ENCODE measurements at regions not wholly inside any gene's neighbourhood (a gene's known extent, or its start where the extent isn't known, plus 50 kb on each side); places are given as distances from the start of the nearest gene placed in this dataset.

- peaks cover 10% of the 10 kb centered on the region for H3K4me1 ChIP-seq (ENCODE audit: control insufficient read depth, insufficient read depth, low read length, poor library complexity, severe bottlenecking)
- no peaks in the 10 kb centered on the region for H3K9me3 ChIP-seq (ENCODE audit: control insufficient read depth, low read length)
- H3K4me3 ChIP-seq (ENCODE audit: extremely low read depth, insufficient read depth, low read length, poor library complexity, severe bottlenecking) = no peak overlapping the region
- no peaks in the 10 kb centered on the region for H3K36me3 ChIP-seq (ENCODE audit: control insufficient read depth, insufficient read depth, low read length)
- no CpG with 5 or more reads among the region's 1 CpG for WGBS, 2 experiments (ENCODE audit: insufficient coverage in 2 of 2)
- no peak overlapping the region for H3K27ac ChIP-seq (ENCODE audit: low read depth, low read length, severe bottlenecking)
Observed at GRCh38 chr15:87591042-87591441, 665.5 kb downstream of the NTRK3 start.

- H3K4me1 ChIP-seq (ENCODE audit: control insufficient read depth, insufficient read depth, low read length, poor library complexity, severe bottlenecking) = peaks cover 10% of the 10 kb centered on the region
- WGBS, 2 experiments (ENCODE audit: insufficient coverage in 2 of 2) = no CpG with 5 or more reads among the region's 2 CpGs
Observed at GRCh38 chr15:87589134-87589533, 667.4 kb downstream of the NTRK3 start.

GRCh38 chr15:87582169-87582568 lies 674.4 kb downstream of the NTRK3 start:
- WGBS, 2 experiments (ENCODE audit: insufficient coverage in 2 of 2) = 83 to 100% methylated on average over 2 to 3 of the region's 3 CpGs

More at GRCh38 chr15:87589134-87589533, 667.4 kb downstream of the NTRK3 start:
- H3K36me3 ChIP-seq (ENCODE audit: control insufficient read depth, insufficient read depth, low read length) = no peaks in the 10 kb centered on the region
- H3K9me3 ChIP-seq (ENCODE audit: control insufficient read depth, low read length) = no peaks in the 10 kb centered on the region
- H3K27ac ChIP-seq (ENCODE audit: low read depth, low read length, severe bottlenecking) = no peak overlapping the region
- no peak overlapping the region for H3K4me3 ChIP-seq (ENCODE audit: extremely low read depth, insufficient read depth, low read length, poor library complexity, severe bottlenecking)

GRCh38 chr15:87579537-87579936 lies 677.0 kb downstream of the NTRK3 start:
- Histone ChIP-seq H3K4me3 (ENCODE audit: extremely low read depth, insufficient read depth, low read length, poor library complexity, severe bottlenecking) (no peak overlapping the region), H3K4me1 (ENCODE audit: control insufficient read depth, insufficient read depth, low read length, poor library complexity, severe bottlenecking) (no peaks in the 10 kb centered on the region), H3K36me3 (ENCODE audit: control insufficient read depth, insufficient read depth, low read length) (no peaks in the 10 kb centered on the region), H3K9me3 (ENCODE audit: control insufficient read depth, low read length) (no peaks in the 10 kb centered on the region), H3K27ac (ENCODE audit: low read depth, low read length, severe bottlenecking) (no peak overlapping the region)
- 100% methylated on average over 4 to 7 of the region's 9 CpGs for WGBS, 2 experiments (ENCODE audit: insufficient coverage in 2 of 2)

More at GRCh38 chr15:87582169-87582568, 674.4 kb downstream of the NTRK3 start:
- Histone ChIP-seq H3K9me3 (ENCODE audit: control insufficient read depth, low read length) (no peaks in the 10 kb centered on the region), H3K27ac (ENCODE audit: low read depth, low read length, severe bottlenecking) (no peak overlapping the region), H3K36me3 (ENCODE audit: control insufficient read depth, insufficient read depth, low read length) (no peaks in the 10 kb centered on the region), H3K4me3 (ENCODE audit: extremely low read depth, insufficient read depth, low read length, poor library complexity, severe bottlenecking) (no peak overlapping the region), H3K4me1 (ENCODE audit: control insufficient read depth, insufficient read depth, low read length, poor library complexity, severe bottlenecking) (no peaks in the 10 kb centered on the region)

GRCh38 chr15:87578776-87579175 lies 677.8 kb downstream of the NTRK3 start:
- H3K36me3 ChIP-seq (ENCODE audit: control insufficient read depth, insufficient read depth, low read length) = no peaks in the 10 kb centered on the region
- no peaks in the 10 kb centered on the region for H3K4me1 ChIP-seq (ENCODE audit: control insufficient read depth, insufficient read depth, low read length, poor library complexity, severe bottlenecking)
- no peaks in the 10 kb centered on the region for H3K9me3 ChIP-seq (ENCODE audit: control insufficient read depth, low read length)
- H3K4me3 ChIP-seq (ENCODE audit: extremely low read depth, insufficient read depth, low read length, poor library complexity, severe bottlenecking) = no peak overlapping the region
- WGBS, 2 experiments (ENCODE audit: insufficient coverage in 2 of 2) = 95% methylated on average over 3 of the region's 4 CpGs; no CpG with 5 or more reads in 1 of the 2 experiments
- H3K27ac ChIP-seq (ENCODE audit: low read depth, low read length, severe bottlenecking) = no peak overlapping the region

GRCh38 chr15:87577336-87577735 lies 679.2 kb downstream of the NTRK3 start:
- no peaks in the 10 kb centered on the region for H3K36me3 ChIP-seq (ENCODE audit: control insufficient read depth, insufficient read depth, low read length)
- no peak overlapping the region for H3K27ac ChIP-seq (ENCODE audit: low read depth, low read length, severe bottlenecking)
- WGBS, 2 experiments (ENCODE audit: insufficient coverage in 2 of 2) = 100% methylated on average over 1 to 2 of the region's 3 CpGs
- no peak overlapping the region for H3K4me3 ChIP-seq (ENCODE audit: extremely low read depth, insufficient read depth, low read length, poor library complexity, severe bottlenecking)
- H3K4me1 ChIP-seq (ENCODE audit: control insufficient read depth, insufficient read depth, low read length, poor library complexity, severe bottlenecking) = no peaks in the 10 kb centered on the region
- H3K9me3 ChIP-seq (ENCODE audit: control insufficient read depth, low read length) = no peaks in the 10 kb centered on the region

- Histone ChIP-seq H3K9me3 (ENCODE audit: control insufficient read depth, low read length) (no peaks in the 10 kb centered on the region), H3K4me1 (ENCODE audit: control insufficient read depth, insufficient read depth, low read length, poor library complexity, severe bottlenecking) (peaks cover 3% of the 10 kb centered on the region), H3K36me3 (ENCODE audit: control insufficient read depth, insufficient read depth, low read length) (no peaks in the 10 kb centered on the region), H3K4me3 (ENCODE audit: extremely low read depth, insufficient read depth, low read length, poor library complexity, severe bottlenecking) (no peak overlapping the region), H3K27ac (ENCODE audit: low read depth, low read length, severe bottlenecking) (no peak overlapping the region)
- WGBS, 2 experiments (ENCODE audit: insufficient coverage in 2 of 2) = 100% methylated on average over 1 to 2 of the region's 3 CpGs
Observed at GRCh38 chr15:87576486-87577176, 679.9 kb downstream of the NTRK3 start.

GRCh38 chr15:87575896-87576473 lies 680.6 kb downstream of the NTRK3 start:
- Histone ChIP-seq H3K9me3 (ENCODE audit: control insufficient read depth, low read length) (no peaks in the 10 kb centered on the region), H3K4me3 (ENCODE audit: extremely low read depth, insufficient read depth, low read length, poor library complexity, severe bottlenecking) (no peak overlapping the region), H3K36me3 (ENCODE audit: control insufficient read depth, insufficient read depth, low read length) (no peaks in the 10 kb centered on the region), H3K4me1 (ENCODE audit: control insufficient read depth, insufficient read depth, low read length, poor library complexity, severe bottlenecking) (peaks cover 3% of the 10 kb centered on the region), H3K27ac (ENCODE audit: low read depth, low read length, severe bottlenecking) (no peak overlapping the region)
- no CpG with 5 or more reads among the region's 3 CpGs for WGBS, 2 experiments (ENCODE audit: insufficient coverage in 2 of 2)

- Histone ChIP-seq H3K27ac (ENCODE audit: low read depth, low read length, severe bottlenecking) (no peak overlapping the region), H3K9me3 (ENCODE audit: control insufficient read depth, low read length) (no peaks in the 10 kb centered on the region), H3K4me1 (ENCODE audit: control insufficient read depth, insufficient read depth, low read length, poor library complexity, severe bottlenecking) (peaks cover 3% of the 10 kb centered on the region), H3K36me3 (ENCODE audit: control insufficient read depth, insufficient read depth, low read length) (no peaks in the 10 kb centered on the region), H3K4me3 (ENCODE audit: extremely low read depth, insufficient read depth, low read length, poor library complexity, severe bottlenecking) (no peak overlapping the region)
- 89% methylated on average over 1 of the region's 1 CpG; no CpG with 5 or more reads in 1 of the 2 experiments for WGBS, 2 experiments (ENCODE audit: insufficient coverage in 2 of 2)
Observed at GRCh38 chr15:87573534-87573933, 683.0 kb downstream of the NTRK3 start.

- WGBS, 2 experiments (ENCODE audit: insufficient coverage in 2 of 2) = 91 to 94% methylated on average over 3 to 4 of the region's 6 CpGs
- Histone ChIP-seq H3K36me3 (ENCODE audit: control insufficient read depth, insufficient read depth, low read length) (no peaks in the 10 kb centered on the region), H3K27ac (ENCODE audit: low read depth, low read length, severe bottlenecking) (no peak overlapping the region), H3K4me3 (ENCODE audit: extremely low read depth, insufficient read depth, low read length, poor library complexity, severe bottlenecking) (no peak overlapping the region), H3K4me1 (ENCODE audit: control insufficient read depth, insufficient read depth, low read length, poor library complexity, severe bottlenecking) (peaks cover 3% of the 10 kb centered on the region), H3K9me3 (ENCODE audit: control insufficient read depth, low read length) (no peaks in the 10 kb centered on the region)
Observed at GRCh38 chr15:87573039-87573438, 683.5 kb downstream of the NTRK3 start.

GRCh38 chr15:87572381-87572910 lies 684.1 kb downstream of the NTRK3 start:
- Histone ChIP-seq H3K36me3 (ENCODE audit: control insufficient read depth, insufficient read depth, low read length) (no peaks in the 10 kb centered on the region), H3K4me1 (ENCODE audit: control insufficient read depth, insufficient read depth, low read length, poor library complexity, severe bottlenecking) (peaks cover 3% of the 10 kb centered on the region), H3K27ac (ENCODE audit: low read depth, low read length, severe bottlenecking) (no peak overlapping the region), H3K4me3 (ENCODE audit: extremely low read depth, insufficient read depth, low read length, poor library complexity, severe bottlenecking) (no peak overlapping the region), H3K9me3 (ENCODE audit: control insufficient read depth, low read length) (no peaks in the 10 kb centered on the region)
- 89 to 90% methylated on average over 6 to 8 of the region's 8 CpGs for WGBS, 2 experiments (ENCODE audit: insufficient coverage in 2 of 2)

Measured in mesodermal cell (in vitro differentiated cells).